PC-3 (cell line): ENCODE measurements at regions not wholly inside any gene's neighbourhood (a gene's known extent, or its start where the extent isn't known, plus 50 kb on each side); places are given as distances from the start of the nearest gene placed in this dataset.

ENCODE experiments used
- ATAC-seq: fragments of 200-7000 bp; cut with Tn5 transposase; 2 replicates; pipeline ENCODE4 v1.9.1; 2020; ENCODE audit warnings: mild to moderate bottlenecking, moderate library complexity
- BruUV-seq: library from RNA; stranded (reverse); fragments of 400-500 nt; replicated peaks from 2 replicates; lab custom pipeline; 2021; lab: Mats Ljungman, UMichigan
- CTCF ChIA-PET: fragments of 300-600 bp; sonication (Branson Sonifier 250); formaldehyde crosslinking; loops from one replicate; lab custom pipeline; 2022; ENCODE audit warnings: antibody characterized with exemption; lab: Charles Lee
- POLR2A ChIA-PET: fragments of 300-600 bp; sonication (Branson Sonifier 250); formaldehyde crosslinking; loops from one replicate; lab custom pipeline; 2022; ENCODE audit warnings: antibody characterized with exemption; ENCODE audit not compliant: unreplicated experiment; lab: Charles Lee
- DNase-seq: peaks from one replicate; pipeline ENCODE4 v3.0.0-alpha.2; 2015
- H2AFZ ChIP-seq: fragments of 300-600 bp; sonication (generic); 2 replicates; pipeline ENCODE4 v1.6.0; 2016; ENCODE audit warnings: antibody characterized with exemption, low read length
- H3F3A ChIP-seq: fragments of 300-600 bp; sonication (generic); one replicate; pipeline ENCODE4 v1.6.0; 2017; ENCODE audit warnings: antibody characterized with exemption, low read length, control low read depth, mild to moderate bottlenecking; ENCODE audit not compliant: unreplicated experiment
- H3K27ac ChIP-seq: fragments of 300-600 bp; sonication (generic); 2 replicates; pipeline ENCODE4 v1.5.1; 2016; ENCODE audit warnings: mild to moderate bottlenecking, low read length
- H3K27me3 ChIP-seq: fragments of 300-600 bp; sonication (generic); 2 replicates; pipeline ENCODE4 v1.6.1; 2016; ENCODE audit warnings: low read length, mixed read lengths
- H3K36me3 ChIP-seq: fragments of 300-600 bp; sonication (generic); 2 replicates; pipeline ENCODE4 v1.6.1; 2016; ENCODE audit warnings: low read depth, mixed run types, low read length, mixed read lengths
- H3K4me1 ChIP-seq: fragments of 300-600 bp; sonication (generic); 2 replicates; pipeline ENCODE4 v1.5.1; 2016; ENCODE audit warnings: low read length; ENCODE audit not compliant: insufficient read depth
- H3K4me2 ChIP-seq: fragments of 300-600 bp; sonication (generic); 2 replicates; pipeline ENCODE4 v1.6.0; 2016; ENCODE audit warnings: low read length
- H3K4me3 ChIP-seq: fragments of 300-600 bp; sonication (generic); 2 replicates; pipeline ENCODE4 v1.5.1; 2016; ENCODE audit warnings: mild to moderate bottlenecking, low read length, mixed read lengths
- H3K79me2 ChIP-seq: fragments of 300-600 bp; sonication (generic); 2 replicates; pipeline ENCODE4 v1.6.1; 2017; ENCODE audit warnings: low read length, mixed read lengths
- H3K9ac ChIP-seq: fragments of 300-600 bp; sonication (generic); 2 replicates; pipeline ENCODE4 v1.6.0; 2016; ENCODE audit warnings: mild to moderate bottlenecking, low read length
- H3K9me2 ChIP-seq: fragments of 300-600 bp; sonication (generic); replicated peaks from 2 replicates; pipeline ENCODE4 v1.6.1; 2016; ENCODE audit warnings: mixed run types, low read length, mixed read lengths
- H3K9me3 ChIP-seq: fragments of 300-600 bp; sonication (generic); 2 replicates; pipeline ENCODE4 v1.6.1; 2016; ENCODE audit warnings: low read length, mixed read lengths
- H4K20me1 ChIP-seq: fragments of 300-600 bp; sonication (generic); 2 replicates; pipeline ENCODE4 v1.6.1; 2016; ENCODE audit warnings: low read length, mixed read lengths
- EZH2 ChIP-seq: fragments of 300-600 bp; sonication (generic); IDR thresholded peaks from one replicate; pipeline ENCODE4 v1.6.1; 2017; ENCODE audit warnings: antibody characterized with exemption, mild to moderate bottlenecking, low read length; ENCODE audit not compliant: unreplicated experiment
- EZH2phosphoT487 ChIP-seq: fragments of 300-600 bp; sonication (generic); IDR thresholded peaks from 2 replicates; pipeline ENCODE4 v1.6.1; 2018; ENCODE audit warnings: mild to moderate bottlenecking, antibody characterized with exemption, low read length, borderline replicate concordance
- intact Hi-C: fragments of 100-400 bp; cut with micrococcal nuclease; formaldehyde crosslinking; loops from 2 replicates; pipeline ENCODE4 v1.9.0; 2023
- TF ChIP-seq, protein P1 (sequence below): fragments of 300-600 bp; sonication (generic); conservative IDR thresholded peaks from 2 replicates; pipeline ENCODE4 v1.5.1; 2017; ENCODE audit warnings: antibody characterized with exemption, low read depth, mild to moderate bottlenecking, low read length

DNA sequence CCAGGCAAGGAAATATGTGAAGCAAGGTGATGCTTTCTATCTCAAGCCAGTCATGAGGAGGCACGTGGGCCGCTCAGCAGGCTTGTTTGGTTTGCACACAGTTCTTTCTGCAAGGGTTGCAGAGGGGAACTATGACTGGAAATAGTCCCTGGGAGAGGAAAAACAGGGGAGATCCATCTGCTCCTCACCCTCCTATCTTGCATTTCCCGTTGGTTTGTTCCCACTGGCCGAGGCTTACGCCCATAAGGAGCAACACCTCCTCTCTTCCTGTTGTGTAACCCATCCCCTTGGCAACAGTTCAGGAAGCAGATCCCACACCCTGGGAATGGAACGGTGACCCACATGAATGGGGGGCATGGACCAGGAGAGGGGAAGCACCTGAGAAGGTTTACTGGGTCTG is 72.1 kb upstream of the MAGI1 start:
- Histone ChIP-seq H3K79me2 (no peaks in the 10 kb centered on the region), H3K9me3 (no peaks in the 10 kb centered on the region), H3F3A (no peaks in the 10 kb centered on the region), H3K4me1 (peaks cover 6% of the 10 kb centered on the region), H3K9me2 (no peaks in the 10 kb centered on the region), H3K9ac (no peak overlapping the region), H3K27me3 (no peaks in the 10 kb centered on the region), H2AFZ (no peak overlapping the region), H4K20me1 (no peaks in the 10 kb centered on the region), H3K27ac (no peak overlapping the region), H3K36me3 (no peaks in the 10 kb centered on the region), H3K4me3 (no peak overlapping the region), H3K4me2 (no peak overlapping the region)
- intact Hi-C loops = no loop called here
- POLR2A ChIA-PET = no interaction called here
- BruUV-seq = no TSS peak
- ATAC-seq = no peak
- DNase-seq = no peak
- no peak for TF ChIP-seq EZH2
- TF ChIP-seq, protein P1, sequence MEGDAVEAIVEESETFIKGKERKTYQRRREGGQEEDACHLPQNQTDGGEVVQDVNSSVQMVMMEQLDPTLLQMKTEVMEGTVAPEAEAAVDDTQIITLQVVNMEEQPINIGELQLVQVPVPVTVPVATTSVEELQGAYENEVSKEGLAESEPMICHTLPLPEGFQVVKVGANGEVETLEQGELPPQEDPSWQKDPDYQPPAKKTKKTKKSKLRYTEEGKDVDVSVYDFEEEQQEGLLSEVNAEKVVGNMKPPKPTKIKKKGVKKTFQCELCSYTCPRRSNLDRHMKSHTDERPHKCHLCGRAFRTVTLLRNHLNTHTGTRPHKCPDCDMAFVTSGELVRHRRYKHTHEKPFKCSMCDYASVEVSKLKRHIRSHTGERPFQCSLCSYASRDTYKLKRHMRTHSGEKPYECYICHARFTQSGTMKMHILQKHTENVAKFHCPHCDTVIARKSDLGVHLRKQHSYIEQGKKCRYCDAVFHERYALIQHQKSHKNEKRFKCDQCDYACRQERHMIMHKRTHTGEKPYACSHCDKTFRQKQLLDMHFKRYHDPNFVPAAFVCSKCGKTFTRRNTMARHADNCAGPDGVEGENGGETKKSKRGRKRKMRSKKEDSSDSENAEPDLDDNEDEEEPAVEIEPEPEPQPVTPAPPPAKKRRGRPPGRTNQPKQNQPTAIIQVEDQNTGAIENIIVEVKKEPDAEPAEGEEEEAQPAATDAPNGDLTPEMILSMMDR = no peak
- no peak for TF ChIP-seq EZH2phosphoT487
- CTCF ChIA-PET = no interaction called here

DNA sequence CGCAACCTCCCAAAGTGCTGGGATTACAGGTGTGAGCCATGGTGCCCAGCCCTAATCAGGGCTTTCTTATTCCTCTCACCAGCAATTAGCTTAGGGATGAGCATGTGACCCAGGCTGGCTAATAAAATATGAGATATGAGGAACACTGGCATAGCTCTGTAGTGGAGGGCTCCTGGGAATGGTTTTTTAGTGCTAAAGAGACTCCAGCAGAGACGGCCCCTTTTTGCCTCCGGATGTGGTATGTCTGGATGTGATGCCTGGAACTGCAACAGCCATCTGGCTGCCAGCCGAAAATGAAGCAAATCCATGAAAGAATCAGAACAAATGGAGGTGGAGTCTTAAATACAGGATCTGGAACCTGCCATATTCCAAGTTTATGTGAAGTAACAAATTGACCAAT is 69.1 kb upstream of the MAGI1 start:
- Histone ChIP-seq H2AFZ (no peak overlapping the region), H3K79me2 (no peaks in the 10 kb centered on the region), H3K4me1 (no peaks in the 10 kb centered on the region), H3K4me2 (no peak overlapping the region), H3K9me2 (no peaks in the 10 kb centered on the region), H3F3A (no peaks in the 10 kb centered on the region), H3K27ac (no peak overlapping the region), H3K36me3 (no peaks in the 10 kb centered on the region), H4K20me1 (no peaks in the 10 kb centered on the region), H3K27me3 (no peaks in the 10 kb centered on the region), H3K9ac (no peak overlapping the region), H3K9me3 (no peaks in the 10 kb centered on the region), H3K4me3 (no peak overlapping the region)
- POLR2A ChIA-PET = no interaction called here
- intact Hi-C loops = no loop called here
- CTCF ChIA-PET = no interaction called here
- TF ChIP-seq EZH2 (no peak), EZH2phosphoT487 (no peak)
- TF ChIP-seq, protein P1 = no peak
- no TSS peak for BruUV-seq
- DNase-seq (no peak), ATAC-seq (no peak)

DNA sequence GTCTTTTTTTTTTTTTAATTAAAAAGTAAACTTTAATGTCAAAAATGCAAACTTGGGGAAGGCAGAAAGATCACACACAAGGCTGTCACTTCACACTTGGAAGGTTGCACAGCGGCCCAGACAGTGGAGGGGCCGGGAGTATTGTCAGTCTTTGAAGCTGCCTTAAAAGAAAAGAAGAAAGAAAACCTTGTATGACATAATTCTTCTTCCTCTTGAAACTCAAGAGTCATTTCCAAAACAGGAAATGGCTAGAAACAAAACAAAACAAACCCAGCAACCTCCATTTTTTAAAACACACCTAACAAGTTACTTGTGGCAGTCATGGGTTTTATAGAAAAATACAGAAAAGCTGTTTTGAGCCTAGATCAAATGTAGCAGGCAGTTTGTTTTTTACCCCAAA is 68.1 kb upstream of the MAGI1 start:
- no peak for DNase-seq
- H4K20me1 ChIP-seq = no peaks in the 10 kb centered on the region
- no peak overlapping the region for H2AFZ ChIP-seq
- TF ChIP-seq EZH2 (no peak), EZH2phosphoT487 (no peak)
- TF ChIP-seq, protein P1 = no peak
- ATAC-seq = no peak
- H3K9ac ChIP-seq = no peak overlapping the region
- H3K4me2 ChIP-seq = no peak overlapping the region
- no peaks in the 10 kb centered on the region for H3K79me2 ChIP-seq
- H3K27me3 ChIP-seq = no peaks in the 10 kb centered on the region
- H3K36me3 ChIP-seq = no peaks in the 10 kb centered on the region
- H3F3A ChIP-seq = no peaks in the 10 kb centered on the region
- H3K27ac ChIP-seq = no peak overlapping the region
- no peaks in the 10 kb centered on the region for H3K4me1 ChIP-seq
- H3K4me3 ChIP-seq = no peak overlapping the region
- intact Hi-C loops = no loop called here
- H3K9me3 ChIP-seq = no peaks in the 10 kb centered on the region
- no peaks in the 10 kb centered on the region for H3K9me2 ChIP-seq
- ChIA-PET CTCF (no interaction called here), POLR2A (no interaction called here)
- BruUV-seq = no TSS peak
